ENCODE measurements at regions not wholly inside any gene's neighbourhood (a gene's known extent, or its start where the extent isn't known, plus 50 kb on each side); places are given as distances from the start of the nearest gene placed in this dataset.

DNA sequence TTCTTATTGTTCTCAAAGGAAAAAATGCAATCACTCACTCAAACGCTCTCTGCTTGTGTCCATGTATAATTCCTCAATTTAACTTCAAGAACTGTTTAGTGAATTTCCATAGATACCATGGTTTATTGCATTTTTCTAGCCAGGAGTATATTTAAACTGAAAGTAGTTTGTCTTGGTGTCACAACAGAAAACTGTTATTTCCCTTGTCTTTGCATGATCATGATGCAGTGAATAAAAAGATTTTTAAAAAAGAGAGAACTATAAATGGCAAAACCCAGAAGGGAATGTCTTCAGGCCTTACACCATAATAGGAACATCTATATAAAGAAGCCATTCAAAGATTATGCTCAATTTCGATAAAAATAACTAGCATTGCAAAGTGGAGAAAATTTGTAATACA is 523.5 kb upstream of the ADGRL4 start:
- H3K9me3 ChIP-seq (ENCODE audit: control insufficient read depth, low read length): no peaks in the 10 kb centered on the region
- Mint-ChIP-seq H3K27ac (no peak overlapping the region), H3K4me3 (no peak overlapping the region), H3K9me3 (no peaks in the 10 kb centered on the region), H3K36me3 (ENCODE audit: low read depth) (no peaks in the 10 kb centered on the region), H3K27me3 (ENCODE audit: insufficient read depth) (no peaks in the 10 kb centered on the region), H3K4me1 (no peaks in the 10 kb centered on the region)
- H3K4me1 ChIP-seq (ENCODE audit: control insufficient read depth, insufficient read depth, low read length): no peaks in the 10 kb centered on the region
- H3K9ac ChIP-seq (ENCODE audit: extremely low read depth, low read length, poor library complexity, severe bottlenecking): no peak overlapping the region
- DNase-seq: no peak
- H3K4me3 ChIP-seq (ENCODE audit: low read length): no peak overlapping the region
- H3K27ac ChIP-seq (ENCODE audit: low read depth, low read length): no peak overlapping the region
- TF ChIP-seq CTCF (conservative IDR thresholded peaks at IDR 0.05): no peak
- H3K36me3 ChIP-seq (ENCODE audit: control insufficient read depth, insufficient read depth, low read length): no peaks in the 10 kb centered on the region
- 100% methylated on average over 1 of the region's 2 CpGs; no CpG with 5 or more reads in 1 of the 2 experiments for WGBS, 2 experiments (ENCODE audit: insufficient coverage in 1 of 2, insufficient read length in 1 of 2)
- H3K27me3 ChIP-seq (ENCODE audit: control insufficient read depth, insufficient read depth, low read length, poor library complexity, severe bottlenecking): no peaks in the 10 kb centered on the region

DNA sequence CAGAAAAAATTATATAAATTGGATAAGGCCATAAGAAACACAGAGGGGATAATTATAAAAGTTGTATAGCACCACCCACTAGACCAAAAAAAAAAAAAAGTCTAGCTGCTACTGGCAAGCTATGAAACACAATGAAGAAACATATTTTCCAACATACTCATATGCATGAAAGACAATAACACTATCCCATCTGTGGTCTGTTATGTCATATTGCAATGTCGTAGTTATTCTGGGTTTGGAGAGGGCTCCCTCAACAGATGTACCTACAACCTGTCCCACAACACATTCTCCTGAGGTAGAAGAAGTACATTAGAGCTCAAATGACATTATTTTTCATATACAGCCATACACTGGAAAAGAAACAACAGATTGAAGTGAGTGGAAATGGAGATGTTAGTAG is 517.6 kb upstream of the ADGRL4 start:
- no peak for DNase-seq
- Mint-ChIP-seq H3K4me3 (no peak overlapping the region), H3K4me1 (no peaks in the 10 kb centered on the region), H3K9me3 (peaks cover 2% of the 10 kb centered on the region), H3K36me3 (ENCODE audit: low read depth) (no peaks in the 10 kb centered on the region), H3K27ac (no peak overlapping the region), H3K27me3 (ENCODE audit: insufficient read depth) (no peaks in the 10 kb centered on the region)
- Histone ChIP-seq H3K9ac (ENCODE audit: extremely low read depth, low read length, poor library complexity, severe bottlenecking) (no peak overlapping the region), H3K4me3 (ENCODE audit: low read length) (no peak overlapping the region), H3K4me1 (ENCODE audit: control insufficient read depth, insufficient read depth, low read length) (no peaks in the 10 kb centered on the region), H3K9me3 (ENCODE audit: control insufficient read depth, low read length) (no peaks in the 10 kb centered on the region), H3K27me3 (ENCODE audit: control insufficient read depth, insufficient read depth, low read length, poor library complexity, severe bottlenecking) (no peaks in the 10 kb centered on the region), H3K27ac (ENCODE audit: low read depth, low read length) (no peak overlapping the region), H3K36me3 (ENCODE audit: control insufficient read depth, insufficient read depth, low read length) (no peaks in the 10 kb centered on the region)
- WGBS, 2 experiments (ENCODE audit: insufficient coverage in 1 of 2, insufficient read length in 1 of 2): 86% methylated on average over 1 of the region's 1 CpG; no CpG with 5 or more reads in 1 of the 2 experiments
- no peak for TF ChIP-seq CTCF (conservative IDR thresholded peaks at IDR 0.05)

DNA sequence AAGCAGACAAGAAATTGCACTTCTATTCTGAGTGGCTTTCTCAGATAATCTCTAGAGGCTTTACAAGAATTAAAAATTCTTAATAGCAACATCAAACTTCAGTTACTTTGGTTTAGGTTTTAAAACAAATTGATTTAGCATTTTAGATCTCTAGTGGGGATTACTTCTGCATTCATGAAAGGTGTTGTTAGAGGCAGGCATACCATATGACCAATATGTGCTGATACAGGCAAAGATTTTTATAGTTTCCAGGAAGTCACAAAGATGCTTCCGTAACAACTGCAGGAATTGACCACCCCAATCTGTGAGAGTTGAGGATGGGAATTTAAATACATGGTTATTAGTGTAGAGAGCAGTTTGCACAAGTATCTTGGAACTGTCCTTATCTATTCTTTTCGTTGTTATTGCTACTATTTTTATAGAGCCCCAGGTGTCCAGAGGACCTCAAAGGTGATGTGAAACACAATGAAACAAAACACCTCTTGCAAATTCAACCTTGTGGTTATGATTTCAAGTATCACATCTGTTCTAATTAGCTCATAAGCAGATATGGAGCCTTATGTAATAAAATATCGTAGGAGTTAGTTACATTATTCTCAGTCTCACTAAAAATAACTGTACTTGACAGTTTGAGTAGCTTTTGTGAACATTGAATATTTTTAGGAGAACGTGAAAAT is 512.7 kb upstream of the ADGRL4 start:
- Mint-ChIP-seq H3K4me3 (no peak overlapping the region), H3K9me3 (peaks cover 15% of the 10 kb centered on the region), H3K36me3 (ENCODE audit: low read depth) (no peaks in the 10 kb centered on the region), H3K27ac (no peak overlapping the region), H3K4me1 (no peaks in the 10 kb centered on the region), H3K27me3 (ENCODE audit: insufficient read depth) (no peaks in the 10 kb centered on the region)
- Histone ChIP-seq H3K9me3 (ENCODE audit: control insufficient read depth, low read length) (no peaks in the 10 kb centered on the region), H3K27ac (ENCODE audit: low read depth, low read length) (no peak overlapping the region), H3K9ac (ENCODE audit: extremely low read depth, low read length, poor library complexity, severe bottlenecking) (no peak overlapping the region), H3K4me3 (ENCODE audit: low read length) (no peak overlapping the region), H3K4me1 (ENCODE audit: control insufficient read depth, insufficient read depth, low read length) (no peaks in the 10 kb centered on the region), H3K27me3 (ENCODE audit: control insufficient read depth, insufficient read depth, low read length, poor library complexity, severe bottlenecking) (no peaks in the 10 kb centered on the region), H3K36me3 (ENCODE audit: control insufficient read depth, insufficient read depth, low read length) (no peaks in the 10 kb centered on the region)
- TF ChIP-seq CTCF (conservative IDR thresholded peaks at IDR 0.05): no peak
- WGBS, 2 experiments (ENCODE audit: insufficient coverage in 1 of 2, insufficient read length in 1 of 2): 91 to 95% methylated on average over 2 to 3 of the region's 4 CpGs
- no peak for DNase-seq

All from endodermal cell (in vitro differentiated cells).